ENCODE measurements at regions not wholly inside any gene's neighbourhood (a gene's known extent, or its start where the extent isn't known, plus 50 kb on each side); places are given as distances from the start of the nearest gene placed in this dataset.

DNA sequence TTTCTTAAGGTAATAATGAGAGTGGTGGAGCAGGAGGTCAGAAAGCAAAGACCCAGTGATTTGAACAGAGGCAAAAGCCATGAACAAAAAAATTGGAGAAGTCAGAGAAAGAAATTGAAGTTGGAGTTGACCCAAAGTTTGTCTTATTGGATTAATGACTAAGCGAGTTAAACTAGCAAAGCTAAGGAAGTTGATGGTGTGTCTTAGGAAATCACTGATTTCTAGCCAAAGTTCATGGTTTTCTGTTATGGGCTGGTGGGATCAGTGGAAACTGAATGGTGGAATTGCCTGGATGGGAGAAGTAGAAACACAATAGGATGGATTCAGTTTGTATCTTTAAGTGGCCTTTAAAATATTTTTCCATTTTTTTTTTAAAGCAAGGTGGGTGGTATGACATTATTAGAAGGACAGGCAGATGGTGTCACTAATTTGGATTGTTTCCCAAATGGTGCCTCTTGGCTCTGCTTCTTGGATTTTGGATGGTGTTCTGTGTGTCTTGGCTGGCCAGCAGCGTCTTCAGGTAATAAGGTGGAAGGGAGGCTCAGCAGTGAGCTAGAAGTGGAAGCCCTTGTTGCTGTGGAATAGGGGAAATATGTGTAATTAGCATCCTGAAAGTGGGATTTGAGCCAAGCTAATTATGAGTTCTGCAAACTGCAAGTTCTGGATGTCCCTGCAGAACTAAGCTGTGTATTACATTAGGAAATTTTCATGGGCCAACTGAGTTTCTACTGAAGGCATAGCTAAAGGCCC is 302.9 kb downstream of the LMO7 start:
- DNase-seq (ENCODE audit: low read depth) = no peak

DNA sequence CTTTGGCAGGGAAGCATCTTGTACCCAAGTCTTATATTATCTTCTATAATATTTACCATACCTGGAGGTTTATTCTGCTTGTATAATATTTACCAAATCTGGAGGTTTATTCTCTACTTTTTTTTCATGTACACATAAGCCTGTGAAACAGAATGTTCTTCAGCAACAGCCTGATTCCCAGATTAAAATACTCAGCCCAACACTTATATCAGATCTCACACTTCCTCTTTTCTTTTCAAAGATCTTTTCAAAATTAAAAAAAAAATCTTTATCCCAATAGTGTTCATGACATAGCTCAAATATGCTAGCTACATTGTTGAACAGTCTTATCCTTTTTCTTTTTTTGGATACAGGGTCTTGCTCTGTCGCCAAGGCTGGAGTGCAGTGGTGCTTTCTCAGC is 300.7 kb downstream of the LMO7 start:
- no peak for DNase-seq (ENCODE audit: low read depth)

DNA sequence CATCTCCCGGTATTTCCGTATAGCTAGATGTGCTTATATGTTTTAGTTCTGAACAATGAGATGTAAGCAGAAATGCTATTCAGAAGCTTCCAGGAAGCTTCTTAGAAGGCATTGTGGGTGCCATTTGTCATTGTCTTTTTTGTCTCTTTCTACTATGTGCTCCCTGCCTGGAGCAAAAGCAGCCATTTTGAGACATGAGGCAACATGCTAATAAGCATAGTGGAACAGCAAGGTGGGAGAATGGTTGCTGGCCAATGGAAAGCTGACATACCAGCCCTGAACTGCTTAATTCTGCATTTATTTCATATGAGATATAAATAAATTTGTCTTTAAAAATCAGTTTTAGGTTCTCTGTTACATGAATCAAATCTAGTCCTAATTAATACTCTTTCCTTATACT is 299.7 kb downstream of the LMO7 start:
- no peak for DNase-seq (ENCODE audit: low read depth)

DNA sequence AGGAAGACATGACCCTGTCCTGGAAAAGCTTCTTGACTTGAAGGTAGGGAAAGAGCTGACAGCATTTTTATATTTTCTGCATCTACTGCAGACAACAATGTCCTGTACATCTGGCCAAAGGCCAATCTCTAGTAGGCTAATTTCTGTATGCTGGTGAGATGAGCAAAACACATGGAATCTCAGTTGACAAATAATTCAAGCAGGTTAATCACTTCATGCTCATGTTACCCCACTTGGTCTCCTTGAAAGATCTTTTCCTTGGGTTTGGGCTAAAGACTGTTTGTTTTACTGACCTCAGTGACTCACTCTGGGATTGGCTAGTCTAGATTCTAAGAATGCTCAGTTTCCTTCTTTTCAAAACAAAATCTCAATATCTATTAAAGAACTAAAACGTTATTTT is 298.8 kb downstream of the LMO7 start:
- DNase-seq (ENCODE audit: low read depth) = peak; percentile 41

GRCh38 chr13:75932636-75933035 is 296.5 kb downstream of the LMO7 start:
- no peak for DNase-seq (ENCODE audit: low read depth)

DNA sequence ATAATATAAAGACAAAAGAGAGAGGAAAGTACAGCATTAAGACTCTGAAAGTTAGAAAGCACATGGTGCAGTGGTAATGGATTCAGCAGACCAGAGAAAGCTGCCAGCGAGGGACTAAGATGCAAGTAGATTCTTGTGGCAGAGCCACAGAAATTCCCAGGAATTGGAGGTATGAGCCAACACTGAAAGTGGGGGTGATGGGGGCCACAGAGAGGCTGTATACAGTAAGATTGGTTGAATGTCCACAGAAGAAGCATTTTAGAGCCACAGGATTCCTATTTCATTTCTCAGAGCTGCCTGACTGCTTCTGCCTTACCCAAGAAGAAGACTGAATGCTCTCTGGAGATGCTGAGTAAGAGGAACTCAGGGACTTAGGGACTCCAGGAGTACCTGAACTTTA is 295.0 kb downstream of the LMO7 start:
- no peak for DNase-seq (ENCODE audit: low read depth)

GRCh38 chr13:75929076-75929475 is 292.9 kb downstream of the LMO7 start:
- no peak for DNase-seq (ENCODE audit: low read depth)

DNA sequence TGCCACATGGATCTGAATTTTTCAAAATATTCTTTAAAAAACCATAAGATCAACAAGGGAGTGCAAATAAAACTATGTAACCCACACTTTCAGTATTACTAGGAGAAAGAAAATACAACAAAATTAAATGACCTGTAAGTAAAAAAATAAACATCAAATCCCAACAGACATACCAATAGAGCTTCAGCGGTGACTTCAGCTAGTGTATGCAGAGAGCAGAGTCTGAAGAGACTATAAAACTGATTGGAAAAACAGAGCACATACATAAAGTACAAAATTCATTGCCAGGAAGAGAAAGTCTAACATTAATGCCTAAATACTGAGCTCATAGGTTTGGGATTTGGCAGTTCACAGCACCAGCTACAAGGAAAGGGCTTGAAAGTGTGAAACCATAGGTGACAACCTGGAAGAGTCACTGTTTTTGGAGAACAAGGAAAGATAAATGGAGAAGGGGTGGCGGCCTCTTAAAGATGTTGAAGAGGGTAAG is 291.1 kb downstream of the LMO7 start:
- DNase-seq (ENCODE audit: low read depth) = no peak

- no peak for DNase-seq (ENCODE audit: low read depth)
Measured at GRCh38 chr13:75920536-75920935, 284.4 kb downstream of the LMO7 start.

DNA sequence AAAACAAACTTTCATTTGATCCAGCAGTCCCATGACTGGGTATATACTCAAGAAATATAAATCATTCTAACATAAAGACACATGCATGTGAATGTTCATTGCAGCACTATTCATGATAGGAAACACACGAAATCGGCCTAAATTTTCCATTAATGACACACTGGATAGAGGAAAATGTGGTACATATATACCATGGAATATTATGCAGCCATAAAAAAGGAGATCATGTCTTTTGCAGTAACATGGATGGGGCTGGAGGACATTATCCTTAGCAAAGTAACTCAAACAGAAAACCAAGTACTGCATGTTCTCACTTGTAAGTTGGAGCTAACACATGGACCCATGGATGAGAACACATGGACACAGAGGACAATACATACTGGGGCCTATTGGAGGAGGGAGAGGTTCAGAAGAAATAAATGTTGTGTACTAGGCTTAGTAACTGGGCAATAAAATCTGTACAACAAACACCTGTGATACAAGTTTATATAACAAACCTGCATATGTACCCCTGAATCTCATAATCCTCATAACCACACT is 283.6 kb downstream of the LMO7 start:
- no peak for DNase-seq (ENCODE audit: low read depth)

DNA sequence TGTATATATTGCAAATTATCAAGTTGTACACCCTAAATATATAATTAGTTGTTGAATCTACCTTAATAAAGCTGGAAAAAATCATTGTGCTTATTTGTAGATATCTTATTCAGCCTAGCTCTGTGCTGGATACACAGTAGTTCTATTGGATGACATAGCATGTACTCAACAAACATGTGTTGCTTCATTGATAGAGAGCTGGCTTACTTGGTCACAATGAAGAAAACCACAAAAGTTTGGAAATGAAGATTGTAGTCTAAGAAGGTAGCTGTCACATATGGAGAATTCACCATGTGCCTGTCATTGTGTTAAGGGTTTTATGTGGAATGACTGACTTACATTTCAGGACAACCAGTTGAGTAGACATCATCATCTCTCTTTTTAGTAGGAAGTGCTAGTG is 278.9 kb downstream of the LMO7 start:
- DNase-seq (ENCODE audit: low read depth) = no peak

DNA sequence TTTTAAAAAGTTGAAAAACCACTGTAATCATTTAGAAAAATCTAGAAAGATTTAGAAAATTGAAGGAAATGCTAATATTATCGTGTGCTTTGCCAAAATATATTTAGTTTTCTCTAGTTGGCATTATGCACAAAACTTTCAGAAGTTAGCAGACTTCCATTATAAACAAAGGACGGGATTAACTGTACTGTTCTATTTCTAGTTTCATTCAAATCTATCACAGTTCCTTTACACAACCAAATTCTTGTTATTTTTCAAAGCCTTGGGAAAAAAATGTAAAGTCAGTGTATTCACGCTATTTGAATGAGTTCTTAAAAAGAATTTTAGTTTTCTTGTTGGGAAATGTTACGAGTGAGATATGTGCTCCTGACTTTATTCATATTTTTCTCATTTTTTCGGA is 277.8 kb downstream of the LMO7 start:
- no peak for DNase-seq (ENCODE audit: low read depth)

- DNase-seq (ENCODE audit: low read depth) = no peak
Measured at GRCh38 chr13:75910591-75910990, 274.5 kb downstream of the LMO7 start.

Measured in ELR (cell line).